Eye (tissue), 1 donor: ENCODE measurements at regions not wholly inside any gene's neighbourhood (a gene's known extent, or its start where the extent isn't known, plus 50 kb on each side); places are given as distances from the start of the nearest gene placed in this dataset.
A peak's percentile ranks its signal among the peaks of the same experiment; 100 is the strongest.
"Not testable (repeated sequence)": the region's sequence is repeated elsewhere in the genome, so short reads cannot be mapped to it uniquely, and the experiment has no call there.

Source experiments
- DNase-seq: peaks from one replicate; pipeline ENCODE4 v3.0.0-alpha.2; 2015

DNA sequence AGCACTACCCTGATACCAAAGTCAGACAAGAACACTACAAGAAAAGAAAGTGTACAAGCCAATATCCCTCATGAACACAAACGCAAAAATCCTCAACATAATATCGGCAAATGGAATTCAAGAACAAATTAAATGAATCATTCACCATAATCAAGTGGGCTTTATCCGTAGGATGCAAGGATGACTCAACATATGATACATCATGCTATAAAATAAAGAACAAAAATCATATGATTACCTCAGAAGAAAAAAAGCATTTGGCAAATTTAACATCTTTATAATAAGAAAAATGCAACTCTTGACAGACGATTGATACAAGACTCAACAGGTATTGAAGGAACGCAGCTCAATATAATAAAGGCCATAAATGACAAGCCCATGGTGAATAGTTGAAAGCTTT is 843.9 kb downstream of the FRK start:
- no peak for DNase-seq

GRCh38 chr6:115214283-115214682 is 846.4 kb downstream of the FRK start:
- no peak for DNase-seq

DNA sequence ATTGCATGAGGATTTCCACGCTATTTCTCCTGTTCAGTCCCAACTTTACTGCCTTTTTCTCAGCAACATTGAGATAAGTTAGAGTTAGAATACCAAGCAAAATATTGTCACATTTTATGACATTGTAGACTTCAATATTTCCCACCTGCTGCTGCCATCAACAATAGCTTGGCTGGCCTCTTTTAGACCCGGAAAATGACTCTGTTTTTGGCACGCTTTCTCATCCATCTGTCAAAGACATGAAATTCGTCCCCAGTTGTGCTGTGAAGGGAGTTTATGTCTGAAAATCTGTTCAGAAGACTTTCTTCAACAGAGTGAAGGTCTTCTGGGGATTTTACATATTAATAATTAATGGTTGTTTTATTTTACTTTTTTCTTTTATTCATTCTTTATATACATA is 857.3 kb downstream of the FRK start:
- no peak for DNase-seq

DNA sequence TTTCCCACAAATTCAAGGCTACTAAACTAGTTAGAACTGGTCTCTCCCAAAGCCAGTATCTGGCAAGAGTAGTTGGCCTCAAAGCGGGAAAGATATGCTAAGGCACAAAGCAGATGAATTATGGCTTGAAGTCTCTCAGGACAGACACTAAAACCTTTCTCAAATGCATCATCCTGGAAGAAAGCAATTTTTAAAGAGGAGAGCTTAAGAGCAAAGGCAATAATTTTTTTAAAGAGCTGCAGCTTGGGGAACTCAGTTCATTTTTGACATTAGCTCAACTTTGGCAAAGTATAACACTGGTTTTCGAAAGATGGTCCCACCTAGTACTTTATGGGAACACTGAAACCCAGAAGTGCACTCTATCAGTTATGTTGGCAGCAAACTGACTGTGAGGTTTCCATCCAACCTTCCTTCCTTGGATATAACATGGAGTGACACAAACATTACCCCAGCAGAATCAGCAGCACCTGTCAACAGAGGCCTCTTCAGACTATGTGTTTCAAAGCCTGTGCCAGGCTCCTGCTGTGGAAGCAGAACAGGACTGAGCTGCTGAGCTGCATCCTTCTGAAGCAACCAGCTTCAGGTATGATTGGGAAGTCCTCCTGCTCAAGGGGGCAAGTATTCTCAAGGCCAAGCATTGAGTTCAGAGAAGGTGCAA is 852.3 kb upstream of the HS3ST5 start:
- DNase-seq: no peak

DNA sequence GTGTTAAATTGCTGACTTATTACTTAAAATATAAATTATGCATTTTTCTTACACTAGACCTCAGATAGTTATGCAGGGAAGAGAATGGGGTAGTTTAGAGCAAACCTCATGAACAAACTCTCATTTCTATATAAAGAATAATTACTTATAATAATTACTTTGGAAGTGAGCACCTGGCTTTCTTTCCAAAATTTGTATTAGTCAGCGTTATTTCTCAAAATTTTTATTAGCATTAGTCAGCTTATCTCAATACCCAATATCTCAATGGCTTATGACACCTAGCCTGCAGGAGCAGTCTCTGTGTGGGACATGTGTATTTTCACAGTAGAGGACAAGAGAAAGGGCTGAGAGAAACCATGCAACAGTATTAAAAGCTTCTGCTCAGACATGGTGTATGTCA is 849.2 kb upstream of the HS3ST5 start:
- DNase-seq: no peak

GRCh38 chr6:115190534-115190933 is 847.7 kb upstream of the HS3ST5 start:
- no peak for DNase-seq

- not testable (repeated sequence) for DNase-seq
Measured at GRCh38 chr6:115175456-115175855, 832.6 kb upstream of the HS3ST5 start.

DNA sequence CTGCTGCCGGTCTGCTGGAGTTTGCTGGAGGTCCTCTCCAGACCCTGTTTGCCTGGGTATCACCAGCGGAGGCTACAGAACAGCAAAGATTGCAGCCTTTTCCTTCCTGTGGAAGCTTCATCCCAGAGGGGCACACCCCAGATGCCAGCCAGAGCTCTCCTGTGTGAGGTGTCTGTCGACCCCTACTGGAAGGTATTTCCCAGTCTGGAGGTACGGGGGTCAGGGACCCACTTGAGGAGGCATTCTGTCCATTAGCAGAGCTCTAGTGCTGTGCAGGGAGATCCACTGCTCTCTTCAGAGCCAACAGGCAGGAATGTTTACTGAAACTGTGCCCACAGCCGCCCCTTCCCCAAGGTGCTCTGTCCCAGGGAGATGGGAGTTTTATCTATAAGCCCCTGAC is 823.1 kb upstream of the HS3ST5 start:
- DNase-seq: not testable (repeated sequence)

DNA sequence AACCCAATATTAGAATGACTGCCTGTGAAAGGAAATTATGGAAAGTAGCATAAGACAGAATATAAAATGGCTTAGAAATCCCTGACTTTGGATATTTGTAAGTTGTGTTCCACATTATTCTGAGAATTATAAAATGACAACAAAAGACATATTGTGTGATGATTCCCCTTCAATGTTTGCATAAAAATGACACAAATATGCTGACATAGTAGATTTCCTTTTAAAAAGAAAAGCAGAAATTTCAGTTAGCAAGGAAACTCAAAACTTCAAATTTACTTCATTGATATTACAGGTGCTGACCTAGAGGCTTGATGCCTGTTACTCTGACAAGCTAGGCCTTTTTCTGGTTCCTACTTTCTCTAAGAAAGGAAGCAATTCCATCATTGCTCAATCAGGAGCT is 816.9 kb upstream of the HS3ST5 start:
- DNase-seq: no peak

DNA sequence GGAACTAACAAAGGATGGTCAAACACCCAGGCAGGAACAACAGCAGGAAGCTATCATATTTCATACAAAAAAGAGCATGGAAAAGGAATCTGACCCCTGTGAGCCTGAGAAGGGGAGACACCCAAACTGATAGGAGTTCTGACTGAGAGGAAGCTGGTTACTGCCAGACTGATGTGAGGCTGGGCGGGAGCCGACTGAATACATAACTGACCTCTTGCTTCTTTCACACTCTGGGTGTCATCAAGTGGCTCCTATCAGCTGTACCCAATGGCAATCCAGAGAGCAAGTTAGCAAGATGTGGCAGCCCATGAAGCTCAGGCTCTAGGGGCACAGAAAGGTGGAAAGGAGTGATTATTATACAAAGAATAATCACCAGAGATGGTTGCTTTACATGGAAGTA is 795.1 kb upstream of the HS3ST5 start:
- DNase-seq: no peak

GRCh38 chr6:115133790-115134189 is 791.0 kb upstream of the HS3ST5 start:
- DNase-seq: no peak

- DNase-seq: no peak
Measured at GRCh38 chr6:115131709-115132490, 789.1 kb upstream of the HS3ST5 start.

GRCh38 chr6:115121513-115121912 is 778.7 kb upstream of the HS3ST5 start:
- DNase-seq: not testable (repeated sequence)

GRCh38 chr6:115120391-115120790 is 777.6 kb upstream of the HS3ST5 start:
- no peak for DNase-seq

GRCh38 chr6:115091461-115091860 is 748.6 kb upstream of the HS3ST5 start:
- no peak for DNase-seq

GRCh38 chr6:115078555-115078954 is 735.7 kb upstream of the HS3ST5 start:
- DNase-seq: no peak

DNA sequence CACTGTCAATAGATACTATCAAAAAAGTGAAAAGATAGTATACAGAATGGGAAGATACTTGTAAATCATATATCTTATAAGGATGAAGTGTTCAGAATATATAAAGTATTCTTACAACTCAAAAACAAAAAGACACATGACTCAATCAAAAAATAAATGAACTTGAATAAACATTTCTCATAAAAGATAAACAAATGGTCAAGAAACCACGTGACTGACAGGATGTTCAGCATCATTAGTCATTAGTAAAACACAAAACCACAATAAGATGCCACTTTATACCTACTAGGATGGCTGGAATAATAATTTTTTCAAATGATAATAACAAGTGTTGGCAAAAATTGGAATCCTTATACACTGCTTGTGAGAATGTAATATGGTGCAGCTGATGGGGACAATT is 729.1 kb upstream of the HS3ST5 start:
- no peak for DNase-seq

DNA sequence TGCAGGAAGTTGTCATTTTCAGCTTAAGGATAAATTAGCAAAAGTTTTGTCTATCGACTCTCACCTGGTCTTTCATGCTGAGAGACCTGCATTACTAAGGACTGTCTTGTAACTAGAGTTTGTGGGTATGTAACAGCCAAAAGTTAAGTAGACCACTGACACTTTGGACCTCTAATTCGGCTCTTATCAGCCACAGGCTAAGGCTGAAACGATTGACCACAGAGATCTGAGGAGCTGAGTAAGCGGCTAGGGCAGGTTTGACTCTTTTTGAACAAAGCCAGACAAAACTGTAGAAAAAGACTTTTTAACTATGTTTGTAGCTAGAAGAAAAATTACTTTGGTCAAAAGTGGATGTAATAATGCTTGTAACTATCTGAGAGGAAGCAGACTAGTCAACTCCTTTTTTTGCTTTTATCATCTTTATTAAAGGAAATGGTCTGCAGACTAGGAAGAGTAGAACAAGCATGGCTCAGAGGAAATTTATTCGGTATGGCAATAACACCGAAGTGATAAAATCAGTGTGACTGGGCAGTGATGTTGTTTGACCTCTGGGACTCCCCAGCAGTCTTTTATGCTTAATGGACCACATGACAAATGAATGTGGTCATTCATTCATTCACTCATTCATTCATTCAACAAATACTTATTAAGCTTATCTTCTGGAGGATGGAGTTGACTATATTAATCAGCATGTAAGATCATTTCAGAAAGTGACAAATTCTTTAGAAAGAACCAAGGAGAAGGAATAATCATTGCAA is 725.0 kb upstream of the HS3ST5 start:
- no peak for DNase-seq

- no peak for DNase-seq
Measured at GRCh38 chr6:115064680-115065079, 721.9 kb upstream of the HS3ST5 start.

GRCh38 chr6:115060581-115060980 is 717.8 kb upstream of the HS3ST5 start:
- DNase-seq: no peak

- peak; percentile 44 for DNase-seq
Measured at GRCh38 chr6:115058414-115059211, 715.8 kb upstream of the HS3ST5 start.

- no peak for DNase-seq
Measured at GRCh38 chr6:115055579-115055978, 712.8 kb upstream of the HS3ST5 start.

GRCh38 chr6:115054242-115054641 is 711.4 kb upstream of the HS3ST5 start:
- not testable (repeated sequence) for DNase-seq
